Heart left ventricle (tissue), 16 donors: ENCODE measurements at regions not wholly inside any gene's neighbourhood (a gene's known extent, or its start where the extent isn't known, plus 50 kb on each side); places are given as distances from the start of the nearest gene placed in this dataset.

Experiments
- ATAC-seq, 4 donors: fragments of 200-7000 bp; cut with Tn5 transposase; one replicate each; pipeline ENCODE4 v1.9.1; 2020 to 2022; ENCODE audit warnings: moderate library complexity in 4 of 4, mild to moderate bottlenecking in 3 of 4, moderate number of reproducible peaks in 1 of 4
- DNase-seq, 5 donors: peaks; one replicate each; pipeline ENCODE4 v3.0.0-alpha.2; 2020
- H3K27ac ChIP-seq, 12 donors: fragments of 200-600 bp; sonication (generic) in 4 of 12; one replicate each; pipeline versions ENCODE4 v1.5.0 to v1.8.0; 2016 to 2022; ENCODE audit warnings: mild to moderate bottlenecking in 2 of 12
- H3K27me3 ChIP-seq, 9 donors: fragments of 200-600 bp; sonication (generic) in 2 of 9; one replicate each; pipeline versions ENCODE4 v1.5.1 to v1.8.0; 2016 to 2022; ENCODE audit warnings: mild to moderate bottlenecking in 3 of 9
- H3K36me3 ChIP-seq, 9 donors: fragments of 200-600 bp; sonication (generic) in 2 of 9; one replicate each; pipeline versions ENCODE4 v1.5.0 to v1.8.0; 2018 to 2022; ENCODE audit warnings: mild to moderate bottlenecking in 2 of 9
- H3K4me1 ChIP-seq, 12 donors: fragments of 200-600 bp; sonication (generic) in 4 of 12; one replicate each; pipeline versions ENCODE4 v1.5.0 to v1.8.0; 2016 to 2022; ENCODE audit warnings: mild to moderate bottlenecking in 3 of 12
- H3K4me3 ChIP-seq, 12 donors: fragments of 200-600 bp; sonication (generic) in 4 of 12; one replicate each; pipeline versions ENCODE4 v1.5.0 to v1.8.0; 2017 to 2022; ENCODE audit warnings: mild to moderate bottlenecking in 9 of 12, moderate library complexity in 4 of 12
- H3K9me3 ChIP-seq, 12 donors: fragments of 200-600 bp; sonication (generic) in 4 of 12; one replicate each; pipeline versions ENCODE4 v1.5.0 to v1.8.0; 2016 to 2022; ENCODE audit warnings: mild to moderate bottlenecking in 1 of 12
- CTCF ChIP-seq, 12 donors: fragments of 200-600 bp; sonication (generic) in 4 of 12; IDR thresholded peaks; one replicate each; pipeline versions ENCODE4 v1.5.0 to v1.8.0; 2018 to 2022; ENCODE audit warnings: antibody characterized with exemption in 12 of 12, mild to moderate bottlenecking in 5 of 12
- POLR2A ChIP-seq, 2 donors: fragments of 450-650 bp; IDR thresholded peaks; one replicate each; pipeline ENCODE4 v1.6.1; 2017; ENCODE audit warnings: antibody characterized with exemption in 2 of 2, mild to moderate bottlenecking in 2 of 2, moderate library complexity in 2 of 2
- WGBS, 4 donors: extraction: QIAGEN DNeasy Blood & Tissue Kit in 2 of 4; methylation state at CpG; one replicate each; pipeline versions ENCODE4 v1.1.5 to v1.1.7; 2013 to 2018; 5-methylcytosine and 5-hydroxymethylcytosine counted together
- intact Hi-C, 10 donors: fragments of 100-400 bp; cut with DNase I; formaldehyde crosslinking; loops; one replicate each; pipeline versions ENCODE4 v1.11.1 to v1.14.2; 2022
- donor health status: ischemic (EF 13 %, LVEDD 7.1; RV severe dilation, severe dysfunction).
- donor health status: healthy with polysubstance abuse.
- donor health status: DM: no; HTN: yes; CAD: no.
- donor health status: DM: no; HTN: no; CAD: no.
- donor health status: ischemic (EF 25% LVEDD 6.9; RV normal size, moderate dysfunction).
- donor health status: ischemic (EF 25% LVEDD 5.7; RV mildly dilated, moderate dysfunction).
- donor health status: healthy.
- donor health status: DM: yes; HTN: yes; CAD: no.
- donor health status: ischemic (EF 35%, LVEDD 5.7; RV mildly dilated, moderate dysfunction).
- donor health status: nonischemic (EF 11% LVEDD 7.7; RV severe dilation, severe dysfunction).
- donor health status: DM: yes; HTN: yes; CAD: no.
- donor health status: PGD.
- donor health status: ischemic (EF 29% LVEDD 5.4; RV normal size, mild dysfunction).
- donor health status: nonischemic (EF 23%, LVEDD 6.1; RV moderate dilation, normal function).

GRCh38 chr5:101142102-101142501 is 239.0 kb upstream of the ST8SIA4 start:
- ATAC-seq = no peak
- H3K27ac ChIP-seq = no peak overlapping the region
- H3K27me3 ChIP-seq = no peaks in the 10 kb centered on the region
- WGBS, 4 donors = 87 to 94% (median 92%) methylated on average over 3 of the region's 3 CpGs
- H3K4me3 ChIP-seq = no peak overlapping the region
- no peak for TF ChIP-seq POLR2A (IDR thresholded peaks at IDR 0.05)
- no peak for TF ChIP-seq CTCF (IDR thresholded peaks at IDR 0.05)
- intact Hi-C loops = no loop called here
- peaks cover 0 to 13% (median 0%) of the 10 kb centered on the region in 12 donors for H3K9me3 ChIP-seq
- no peaks in the 10 kb centered on the region for H3K4me1 ChIP-seq
- no peak for DNase-seq
- H3K36me3 ChIP-seq = no peaks in the 10 kb centered on the region

- no peak for ATAC-seq
- no peak for DNase-seq
- Histone ChIP-seq H3K4me3 (no peak overlapping the region), H3K27me3 (no peaks in the 10 kb centered on the region), H3K9me3 (peaks cover 0 to 10% (median 0%) of the 10 kb centered on the region in 12 donors), H3K36me3 (no peaks in the 10 kb centered on the region), H3K4me1 (no peaks in the 10 kb centered on the region), H3K27ac (no peak overlapping the region)
- TF ChIP-seq POLR2A (IDR thresholded peaks at IDR 0.05) = no peak
- no peak for TF ChIP-seq CTCF (IDR thresholded peaks at IDR 0.05)
- 76 to 82% (median 80%) methylated on average over 3 of the region's 3 CpGs for WGBS, 4 donors
- intact Hi-C loops = no loop called here
Measured at GRCh38 chr5:101136454-101136853, 233.4 kb upstream of the ST8SIA4 start.

- no peak for TF ChIP-seq CTCF (IDR thresholded peaks at IDR 0.05)
- 87 to 97% (median 90%) methylated on average over 2 of the region's 2 CpGs for WGBS, 4 donors
- Histone ChIP-seq H3K9me3 (no peaks in the 10 kb centered on the region), H3K4me1 (no peaks in the 10 kb centered on the region), H3K36me3 (no peaks in the 10 kb centered on the region), H3K27ac (no peak overlapping the region), H3K27me3 (no peaks in the 10 kb centered on the region), H3K4me3 (no peak overlapping the region)
- no peak for ATAC-seq
- intact Hi-C loops = no loop called here
- DNase-seq = no peak
Measured at GRCh38 chr5:101123363-101123762, 220.3 kb upstream of the ST8SIA4 start.

GRCh38 chr5:101112645-101113044 is 209.6 kb upstream of the ST8SIA4 start:
- H3K4me1 ChIP-seq = no peaks in the 10 kb centered on the region
- DNase-seq (no peak), ATAC-seq (no peak)
- no peaks in the 10 kb centered on the region for H3K27me3 ChIP-seq
- H3K27ac ChIP-seq = no peak overlapping the region
- no peak for TF ChIP-seq POLR2A (IDR thresholded peaks at IDR 0.05)
- no peak for TF ChIP-seq CTCF (IDR thresholded peaks at IDR 0.05)
- no peaks in the 10 kb centered on the region for H3K9me3 ChIP-seq
- no peaks in the 10 kb centered on the region for H3K36me3 ChIP-seq
- intact Hi-C loops = no loop called here
- H3K4me3 ChIP-seq = no peak overlapping the region
